ENCODE measurements at regions not wholly inside any gene's neighbourhood (a gene's known extent, or its start where the extent isn't known, plus 50 kb on each side); places are given as distances from the start of the nearest gene placed in this dataset.

GRCh38 chr2:176464886-176465564, 195.8 kb downstream of the MTX2 start:
- intact Hi-C loops (cut with micrococcal nuclease), result no loop called here
- no peak overlapping the region for H3K4me3 ChIP-seq (ENCODE audit: low read length)
- no peak for DNase-seq
- no peaks in the 10 kb centered on the region for H3K36me3 ChIP-seq (ENCODE audit: control insufficient read depth, insufficient read depth, low read length)
- Mint-ChIP-seq H3K27me3 (ENCODE audit: low read depth in 2 of 2) (peaks cover 25 to 59% of the 10 kb centered on the region in 2 donors), H3K4me1 (no peaks in the 10 kb centered on the region), H3K4me3 (no peak overlapping the region), H3K36me3 (no peaks in the 10 kb centered on the region), H3K27ac (no peak overlapping the region), H3K9me3 (no peaks in the 10 kb centered on the region)
- no peaks in the 10 kb centered on the region for H3K4me1 ChIP-seq (ENCODE audit: control insufficient read depth, insufficient read depth, low read length)
- no peak for ATAC-seq
- no peak for TF ChIP-seq CTCF (IDR thresholded peaks at IDR 0.05)
- no peaks in the 10 kb centered on the region for H3K9me3 ChIP-seq (ENCODE audit: control insufficient read depth, insufficient read depth, low read length)
- no peak overlapping the region for H3K27ac ChIP-seq (ENCODE audit: low read length)
- 82% methylated on average over 10 of the region's 10 CpGs for WGBS (ENCODE audit: insufficient coverage)
- H3K27me3 ChIP-seq (ENCODE audit: control insufficient read depth, insufficient read depth, low read length), result peaks cover 2% of the 10 kb centered on the region

- no peak overlapping the region for H3K4me3 Mint-ChIP-seq
- Histone ChIP-seq H3K4me1 (ENCODE audit: control insufficient read depth, insufficient read depth, low read length) (no peaks in the 10 kb centered on the region), H3K27me3 (ENCODE audit: control insufficient read depth, insufficient read depth, low read length) (peaks cover 2% of the 10 kb centered on the region), H3K4me3 (ENCODE audit: low read length) (no peak overlapping the region), H3K27ac (ENCODE audit: low read length) (no peak overlapping the region), H3K36me3 (ENCODE audit: control insufficient read depth, insufficient read depth, low read length) (no peaks in the 10 kb centered on the region), H3K9me3 (ENCODE audit: control insufficient read depth, insufficient read depth, low read length) (no peaks in the 10 kb centered on the region)
- peaks cover 29 to 64% of the 10 kb centered on the region in 2 donors for H3K27me3 Mint-ChIP-seq (ENCODE audit: low read depth in 2 of 2)
- no peaks in the 10 kb centered on the region for H3K9me3 Mint-ChIP-seq
- ATAC-seq (no peak), DNase-seq (no peak)
- 82% methylated on average over 5 of the region's 5 CpGs for WGBS (ENCODE audit: insufficient coverage)
- intact Hi-C loops (cut with micrococcal nuclease), result no loop called here
- no peaks in the 10 kb centered on the region for H3K4me1 Mint-ChIP-seq
- TF ChIP-seq CTCF (IDR thresholded peaks at IDR 0.05), result no peak
- H3K27ac Mint-ChIP-seq, result no peak overlapping the region
- H3K36me3 Mint-ChIP-seq, result no peaks in the 10 kb centered on the region
These were observed 197.7 kb downstream of the MTX2 start for GRCh38 chr2:176466918-176467452.

GRCh38 chr2:176467595-176467994, 198.4 kb downstream of the MTX2 start:
- DNase-seq (no peak), ATAC-seq (no peak)
- no peaks in the 10 kb centered on the region for H3K36me3 ChIP-seq (ENCODE audit: control insufficient read depth, insufficient read depth, low read length)
- Mint-ChIP-seq H3K27me3 (ENCODE audit: low read depth in 2 of 2) (peaks cover 24 to 59% of the 10 kb centered on the region in 2 donors), H3K27ac (no peak overlapping the region), H3K4me3 (no peak overlapping the region), H3K4me1 (no peaks in the 10 kb centered on the region), H3K36me3 (no peaks in the 10 kb centered on the region), H3K9me3 (no peaks in the 10 kb centered on the region)
- TF ChIP-seq CTCF (IDR thresholded peaks at IDR 0.05), result no peak
- H3K4me3 ChIP-seq (ENCODE audit: low read length), result no peak overlapping the region
- H3K9me3 ChIP-seq (ENCODE audit: control insufficient read depth, insufficient read depth, low read length), result no peaks in the 10 kb centered on the region
- no peaks in the 10 kb centered on the region for H3K4me1 ChIP-seq (ENCODE audit: control insufficient read depth, insufficient read depth, low read length)
- 84% methylated on average over 6 of the region's 6 CpGs for WGBS (ENCODE audit: insufficient coverage)
- intact Hi-C loops (cut with micrococcal nuclease), result no loop called here
- no peaks in the 10 kb centered on the region for H3K27me3 ChIP-seq (ENCODE audit: control insufficient read depth, insufficient read depth, low read length)
- no peak overlapping the region for H3K27ac ChIP-seq (ENCODE audit: low read length)

Data from natural killer cell (primary cell).